ENCODE measurements at regions not wholly inside any gene's neighbourhood (a gene's known extent, or its start where the extent isn't known, plus 50 kb on each side); places are given as distances from the start of the nearest gene placed in this dataset.

GRCh38 chr11:33988586-33989370, 62.8 kb upstream of the CAPRIN1 start:
- no peak for TF ChIP-seq POLR2A (IDR thresholded peaks at IDR 0.05; ENCODE audit: low read depth, low read length)
- no peak for TF ChIP-seq CTCF (IDR thresholded peaks at IDR 0.05; ENCODE audit: extremely low read depth in 1 of 2, insufficient read depth in 1 of 2, low read depth in 1 of 2, low read length in 2 of 2)
- TF ChIP-seq MYC (IDR thresholded peaks at IDR 0.05; ENCODE audit: low read depth, low read length): no peak
- TF ChIP-seq EZH2 (IDR thresholded peaks at IDR 0.05; ENCODE audit: borderline replicate concordance, low read depth, low read length, severe bottlenecking): no peak
- no peak for TF ChIP-seq POLR2AphosphoS5 (IDR thresholded peaks at IDR 0.05; ENCODE audit: insufficient read depth, low read depth, low read length)
- TF ChIP-seq, protein P1, sequence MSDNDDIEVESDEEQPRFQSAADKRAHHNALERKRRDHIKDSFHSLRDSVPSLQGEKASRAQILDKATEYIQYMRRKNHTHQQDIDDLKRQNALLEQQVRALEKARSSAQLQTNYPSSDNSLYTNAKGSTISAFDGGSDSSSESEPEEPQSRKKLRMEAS (IDR thresholded peaks at IDR 0.05; ENCODE audit: insufficient read depth, insufficient read length): no peak
- TF ChIP-seq JUN (IDR thresholded peaks at IDR 0.05; ENCODE audit: borderline replicate concordance, insufficient read depth, insufficient read length, low read depth): no peak
